Choroid plexus epithelial cell (primary cell): ENCODE measurements at regions not wholly inside any gene's neighbourhood (a gene's known extent, or its start where the extent isn't known, plus 50 kb on each side); places are given as distances from the start of the nearest gene placed in this dataset.

ENCODE experiments used
- DNase-seq: peaks from one replicate; pipeline ENCODE4 v3.0.0-alpha.2; 2010; ENCODE audit warnings: low read depth
- H3K4me3 ChIP-seq: 2 replicates; pipeline ENCODE4 v1.5.1; 2011; ENCODE audit warnings: low read depth, mild to moderate bottlenecking, control low read depth, low read length, moderate library complexity
- TF ChIP-seq, protein P1 (sequence below): conservative IDR thresholded peaks from 2 replicates; pipeline ENCODE4 v1.5.1; 2011; ENCODE audit warnings: low read depth, mild to moderate bottlenecking, control low read depth, inconsistent platforms, low read length, moderate library complexity

DNA sequence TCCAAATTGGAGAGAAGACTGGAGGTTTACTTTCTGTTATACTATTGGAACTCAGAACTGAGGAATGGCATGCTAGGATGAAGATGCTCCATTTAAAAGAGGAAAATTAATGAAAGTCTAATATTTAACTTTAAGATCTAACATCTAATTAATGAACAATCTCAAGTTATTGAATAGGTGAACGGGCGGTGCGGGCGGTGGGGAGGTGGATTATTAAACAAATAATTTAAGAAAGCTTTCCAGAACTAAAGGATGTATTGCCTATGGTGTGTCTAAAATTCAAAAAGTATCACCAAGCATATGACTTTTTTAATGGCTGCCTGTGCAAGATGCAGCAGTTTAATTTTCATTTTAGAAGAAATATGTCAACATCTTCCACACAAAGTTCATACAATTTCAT is 1747.1 kb upstream of the SEL1L start:
- TF ChIP-seq, protein P1, sequence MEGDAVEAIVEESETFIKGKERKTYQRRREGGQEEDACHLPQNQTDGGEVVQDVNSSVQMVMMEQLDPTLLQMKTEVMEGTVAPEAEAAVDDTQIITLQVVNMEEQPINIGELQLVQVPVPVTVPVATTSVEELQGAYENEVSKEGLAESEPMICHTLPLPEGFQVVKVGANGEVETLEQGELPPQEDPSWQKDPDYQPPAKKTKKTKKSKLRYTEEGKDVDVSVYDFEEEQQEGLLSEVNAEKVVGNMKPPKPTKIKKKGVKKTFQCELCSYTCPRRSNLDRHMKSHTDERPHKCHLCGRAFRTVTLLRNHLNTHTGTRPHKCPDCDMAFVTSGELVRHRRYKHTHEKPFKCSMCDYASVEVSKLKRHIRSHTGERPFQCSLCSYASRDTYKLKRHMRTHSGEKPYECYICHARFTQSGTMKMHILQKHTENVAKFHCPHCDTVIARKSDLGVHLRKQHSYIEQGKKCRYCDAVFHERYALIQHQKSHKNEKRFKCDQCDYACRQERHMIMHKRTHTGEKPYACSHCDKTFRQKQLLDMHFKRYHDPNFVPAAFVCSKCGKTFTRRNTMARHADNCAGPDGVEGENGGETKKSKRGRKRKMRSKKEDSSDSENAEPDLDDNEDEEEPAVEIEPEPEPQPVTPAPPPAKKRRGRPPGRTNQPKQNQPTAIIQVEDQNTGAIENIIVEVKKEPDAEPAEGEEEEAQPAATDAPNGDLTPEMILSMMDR: no peak
- H3K4me3 ChIP-seq: no peak overlapping the region
- DNase-seq: no peak

DNA sequence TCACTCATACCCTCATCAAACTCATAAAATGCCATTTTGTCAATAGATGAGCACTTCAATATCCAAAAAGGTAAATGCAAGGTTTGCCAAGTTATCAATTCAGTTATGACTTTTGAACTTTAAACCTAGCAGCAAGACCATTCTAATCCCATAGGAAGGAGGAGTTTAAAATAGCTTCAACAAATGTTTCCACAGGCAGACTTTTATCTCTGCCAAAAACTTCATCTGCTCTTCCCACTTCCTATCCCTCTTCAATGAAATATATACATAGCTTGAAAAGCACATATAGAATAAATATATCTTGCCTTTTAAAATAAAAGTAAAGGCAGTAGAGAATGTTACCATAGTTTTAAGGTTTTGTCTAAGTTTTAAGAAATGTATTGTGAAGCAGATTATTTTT is 1749.1 kb upstream of the SEL1L start:
- no peak for DNase-seq
- TF ChIP-seq, protein P1: no peak
- H3K4me3 ChIP-seq: no peak overlapping the region

DNA sequence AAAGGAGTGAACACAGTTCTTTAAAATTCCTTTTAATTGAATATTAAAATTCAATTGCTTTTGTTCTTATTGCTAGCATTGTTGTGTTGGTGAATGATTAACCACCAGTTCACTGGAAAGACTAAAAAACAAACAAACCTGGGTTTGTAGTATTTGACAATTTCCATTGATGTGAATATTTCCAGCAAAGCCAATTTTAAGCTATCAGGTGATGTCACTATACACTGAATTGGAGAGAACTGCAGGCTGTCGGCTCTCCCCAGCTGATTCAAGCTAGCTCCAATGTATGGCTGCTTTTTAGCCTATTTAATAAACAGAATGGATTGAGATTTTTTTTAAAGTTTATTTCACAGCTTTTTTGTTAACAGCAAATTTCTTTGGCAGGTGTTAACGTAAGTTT is 1753.6 kb upstream of the SEL1L start:
- no peak for DNase-seq
- H3K4me3 ChIP-seq: no peak overlapping the region
- TF ChIP-seq, protein P1: no peak

DNA sequence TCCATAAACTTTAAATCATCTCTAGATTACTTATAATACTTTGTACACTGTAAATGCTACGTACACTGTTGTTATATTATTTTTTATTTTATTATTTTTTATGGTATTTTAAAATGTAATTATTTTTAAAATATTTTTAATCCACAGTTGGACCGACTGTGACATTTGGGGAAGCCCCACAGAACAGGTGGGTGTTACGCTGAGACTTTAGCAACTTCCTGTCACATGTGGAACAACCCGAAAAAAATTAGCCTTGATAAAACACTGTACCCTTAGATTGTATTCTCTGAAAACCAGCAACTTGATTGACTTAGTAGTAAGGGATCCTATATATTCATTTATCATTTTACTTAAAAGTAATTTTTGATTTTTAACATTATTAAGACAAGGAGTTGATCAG is 1755.7 kb upstream of the SEL1L start:
- TF ChIP-seq, protein P1: no peak
- no peak overlapping the region for H3K4me3 ChIP-seq
- no peak for DNase-seq

DNA sequence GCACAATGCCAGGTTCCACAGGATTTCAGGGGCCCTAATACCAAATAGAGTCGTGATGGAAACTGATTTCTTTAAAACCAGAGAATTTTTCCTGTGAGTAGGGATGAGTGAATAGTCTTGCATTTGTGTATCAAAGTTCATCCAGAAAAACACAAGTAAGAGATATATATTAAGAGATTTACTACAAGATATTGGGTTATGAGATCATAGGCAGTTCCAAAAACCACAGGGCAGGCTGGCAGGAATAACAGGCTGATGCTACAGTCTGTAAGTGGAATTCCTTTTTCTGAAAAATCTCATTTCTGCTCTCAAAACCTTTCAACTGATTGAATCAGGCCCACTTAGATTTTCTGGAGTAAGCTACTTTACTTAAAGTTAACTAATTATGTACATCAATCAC is 1756.2 kb upstream of the SEL1L start:
- TF ChIP-seq, protein P1: no peak
- no peak overlapping the region for H3K4me3 ChIP-seq
- DNase-seq: no peak

DNA sequence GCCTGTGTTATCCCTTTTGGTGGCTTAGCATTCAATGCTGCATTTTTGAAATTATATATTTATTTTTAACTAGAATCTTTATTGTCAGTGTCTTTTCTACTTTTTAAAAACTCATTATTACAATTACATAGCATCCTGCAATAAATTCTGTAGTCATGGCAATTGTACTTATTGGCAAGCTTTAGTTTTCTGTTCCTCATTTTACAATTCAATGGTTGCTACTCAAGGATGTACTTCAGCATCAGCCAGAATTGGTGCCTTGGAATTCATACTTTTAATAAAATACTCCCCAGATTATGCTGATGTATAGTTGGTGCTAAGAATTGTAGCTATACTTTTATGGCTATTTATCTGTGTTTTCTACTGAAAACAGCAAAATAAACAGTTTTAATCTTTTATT is 1756.8 kb upstream of the SEL1L start:
- no peak for DNase-seq
- no peak overlapping the region for H3K4me3 ChIP-seq
- TF ChIP-seq, protein P1: no peak

DNA sequence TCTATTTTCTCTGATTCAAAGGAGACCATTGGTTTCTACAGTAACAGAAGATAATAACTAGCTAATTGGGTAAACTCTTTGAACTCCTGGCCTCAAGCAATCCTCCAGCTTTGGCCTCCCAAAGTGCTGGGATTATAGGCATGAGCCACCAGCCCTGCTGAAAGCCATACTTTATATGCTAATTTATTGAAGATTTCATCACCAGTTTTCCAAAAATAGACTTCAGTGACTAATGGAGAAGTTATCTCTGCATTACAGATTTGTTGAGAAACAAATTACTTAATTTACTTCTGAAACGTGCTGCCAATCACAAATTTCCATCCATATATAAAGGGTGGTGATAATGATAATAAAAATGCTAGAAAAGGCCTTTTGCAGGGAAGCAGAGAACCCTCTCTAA is 1758.1 kb upstream of the SEL1L start:
- TF ChIP-seq, protein P1: no peak

More for the DNA sequence above, 1758.1 kb upstream of the SEL1L start:
- H3K4me3 ChIP-seq: no peak overlapping the region
- peak; percentile 30 for DNase-seq
